ENCODE measurements at regions not wholly inside any gene's neighbourhood (a gene's known extent, or its start where the extent isn't known, plus 50 kb on each side); places are given as distances from the start of the nearest gene placed in this dataset.

DNA sequence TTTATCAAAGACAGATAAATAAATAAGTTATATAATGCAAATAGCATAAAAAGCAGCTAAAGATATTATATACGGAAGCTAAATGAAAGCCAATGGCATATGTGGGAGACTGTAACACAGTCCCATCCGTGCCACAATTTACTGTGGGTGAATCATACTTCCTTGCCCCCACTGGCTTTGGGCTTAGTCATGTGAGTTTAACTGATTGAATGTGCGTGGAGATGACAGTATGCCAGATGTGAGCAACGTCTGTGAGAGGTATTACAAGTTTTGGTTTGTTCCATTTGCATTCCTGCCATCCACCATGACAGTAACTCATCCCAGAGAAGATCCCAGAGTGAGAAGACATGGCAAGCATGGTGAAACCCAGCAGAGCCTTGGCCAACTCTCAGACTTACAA, 340.0 kb downstream of the SUCLA2 start:
- H3K4me3 ChIP-seq (ENCODE audit: severe bottlenecking) = no peak overlapping the region
- H3K27me3 ChIP-seq (ENCODE audit: insufficient read depth, poor library complexity, severe bottlenecking) = no peaks in the 10 kb centered on the region
- no peaks in the 10 kb centered on the region for H3K9me3 ChIP-seq (ENCODE audit: severe bottlenecking)
- ATAC-seq (ENCODE audit: low read depth) (peak; percentile 56; the same call in 1 of the 3 replicates), DNase-seq (ENCODE audit: low spot score) (no peak)
- TF ChIP-seq, protein P1, sequence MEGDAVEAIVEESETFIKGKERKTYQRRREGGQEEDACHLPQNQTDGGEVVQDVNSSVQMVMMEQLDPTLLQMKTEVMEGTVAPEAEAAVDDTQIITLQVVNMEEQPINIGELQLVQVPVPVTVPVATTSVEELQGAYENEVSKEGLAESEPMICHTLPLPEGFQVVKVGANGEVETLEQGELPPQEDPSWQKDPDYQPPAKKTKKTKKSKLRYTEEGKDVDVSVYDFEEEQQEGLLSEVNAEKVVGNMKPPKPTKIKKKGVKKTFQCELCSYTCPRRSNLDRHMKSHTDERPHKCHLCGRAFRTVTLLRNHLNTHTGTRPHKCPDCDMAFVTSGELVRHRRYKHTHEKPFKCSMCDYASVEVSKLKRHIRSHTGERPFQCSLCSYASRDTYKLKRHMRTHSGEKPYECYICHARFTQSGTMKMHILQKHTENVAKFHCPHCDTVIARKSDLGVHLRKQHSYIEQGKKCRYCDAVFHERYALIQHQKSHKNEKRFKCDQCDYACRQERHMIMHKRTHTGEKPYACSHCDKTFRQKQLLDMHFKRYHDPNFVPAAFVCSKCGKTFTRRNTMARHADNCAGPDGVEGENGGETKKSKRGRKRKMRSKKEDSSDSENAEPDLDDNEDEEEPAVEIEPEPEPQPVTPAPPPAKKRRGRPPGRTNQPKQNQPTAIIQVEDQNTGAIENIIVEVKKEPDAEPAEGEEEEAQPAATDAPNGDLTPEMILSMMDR (IDR thresholded peaks at IDR 0.05; ENCODE audit: poor library complexity, severe bottlenecking) = no peak
- H3K36me3 ChIP-seq (ENCODE audit: low read depth) = no peaks in the 10 kb centered on the region
- H3K4me1 ChIP-seq (ENCODE audit: insufficient read depth, poor library complexity, severe bottlenecking) = no peaks in the 10 kb centered on the region
- no peak overlapping the region for H3K27ac ChIP-seq (ENCODE audit: poor library complexity, severe bottlenecking)

DNA sequence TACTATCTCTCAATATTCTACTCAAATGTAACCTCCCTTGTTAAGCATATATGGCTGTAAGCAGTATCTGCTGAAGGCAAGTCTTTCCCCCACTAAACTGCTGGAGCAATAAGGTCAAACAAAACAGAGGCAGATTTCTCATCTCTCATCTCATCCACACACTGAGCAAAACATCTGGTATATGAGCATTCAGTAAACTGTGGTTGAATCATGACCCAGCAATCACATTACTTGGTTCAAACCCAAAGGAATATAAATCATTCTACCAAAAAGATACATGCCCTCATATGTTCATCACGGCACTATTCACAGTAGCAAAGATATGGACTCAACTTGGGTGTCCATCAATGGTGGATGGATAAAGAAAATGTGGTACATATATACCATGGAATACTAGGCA, 344.4 kb downstream of the SUCLA2 start:
- Histone ChIP-seq H3K4me1 (ENCODE audit: insufficient read depth, poor library complexity, severe bottlenecking) (no peaks in the 10 kb centered on the region), H3K36me3 (ENCODE audit: low read depth) (no peaks in the 10 kb centered on the region), H3K9me3 (ENCODE audit: severe bottlenecking) (no peaks in the 10 kb centered on the region), H3K4me3 (ENCODE audit: severe bottlenecking) (no peak overlapping the region), H3K27ac (ENCODE audit: poor library complexity, severe bottlenecking) (no peak overlapping the region), H3K27me3 (ENCODE audit: insufficient read depth, poor library complexity, severe bottlenecking) (peaks cover 10% of the 10 kb centered on the region)
- TF ChIP-seq, protein P1 (IDR thresholded peaks at IDR 0.05; ENCODE audit: poor library complexity, severe bottlenecking) = no peak
- DNase-seq (ENCODE audit: low spot score) (no peak), ATAC-seq (ENCODE audit: low read depth) (no peak)

DNA sequence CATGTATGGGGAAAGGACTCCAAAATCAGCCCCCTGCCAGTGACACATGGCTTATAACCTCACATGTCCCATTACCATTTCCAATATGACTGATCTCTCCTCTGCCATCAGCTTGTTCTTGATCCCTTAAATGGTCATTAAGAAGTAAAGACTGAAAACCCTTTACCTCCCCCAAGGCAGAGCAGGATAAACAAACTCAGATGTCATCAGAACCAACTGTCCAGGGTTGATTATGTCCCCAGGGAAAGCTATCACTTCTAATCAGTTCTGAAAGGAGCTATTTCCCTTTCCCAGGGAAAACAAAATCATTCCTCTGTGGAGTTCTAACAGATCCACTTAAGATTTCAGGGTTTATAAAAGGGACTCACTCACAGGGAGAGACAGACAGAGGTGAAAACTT, 350.9 kb downstream of the SUCLA2 start:
- H3K9me3 ChIP-seq (ENCODE audit: severe bottlenecking) = no peaks in the 10 kb centered on the region
- no peaks in the 10 kb centered on the region for H3K36me3 ChIP-seq (ENCODE audit: low read depth)
- H3K4me1 ChIP-seq (ENCODE audit: insufficient read depth, poor library complexity, severe bottlenecking) = no peaks in the 10 kb centered on the region
- TF ChIP-seq, protein P1 (IDR thresholded peaks at IDR 0.05; ENCODE audit: poor library complexity, severe bottlenecking) = no peak
- no peak for ATAC-seq (ENCODE audit: low read depth)
- DNase-seq (ENCODE audit: low spot score) = no peak
- H3K27me3 ChIP-seq (ENCODE audit: insufficient read depth, poor library complexity, severe bottlenecking) = peaks cover 22% of the 10 kb centered on the region
- H3K4me3 ChIP-seq (ENCODE audit: severe bottlenecking) = no peak overlapping the region
- H3K27ac ChIP-seq (ENCODE audit: poor library complexity, severe bottlenecking) = no peak overlapping the region

DNA sequence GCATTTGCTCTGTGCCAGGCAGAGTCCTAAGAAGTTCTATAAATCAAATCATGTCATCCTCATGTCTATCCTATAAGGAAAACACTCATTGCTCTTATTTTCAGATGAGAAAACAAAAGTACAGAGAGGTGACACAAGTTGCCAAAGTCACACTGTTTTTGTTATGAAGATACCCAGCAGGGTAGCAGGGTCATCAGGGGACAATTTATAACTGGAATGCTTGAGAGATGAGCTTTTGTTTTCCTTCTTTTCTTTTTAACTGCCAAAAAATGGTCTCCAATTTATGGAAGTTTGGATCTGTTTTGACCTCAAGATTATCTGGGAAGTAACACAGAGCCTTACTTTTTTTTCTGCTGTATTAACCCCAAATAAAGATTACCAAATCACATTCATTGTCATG, 354.1 kb downstream of the SUCLA2 start:
- no peak overlapping the region for H3K27ac ChIP-seq (ENCODE audit: poor library complexity, severe bottlenecking)
- no peaks in the 10 kb centered on the region for H3K4me1 ChIP-seq (ENCODE audit: insufficient read depth, poor library complexity, severe bottlenecking)
- H3K9me3 ChIP-seq (ENCODE audit: severe bottlenecking) = no peaks in the 10 kb centered on the region
- H3K36me3 ChIP-seq (ENCODE audit: low read depth) = no peaks in the 10 kb centered on the region
- TF ChIP-seq, protein P1 (IDR thresholded peaks at IDR 0.05; ENCODE audit: poor library complexity, severe bottlenecking) = no peak
- peaks cover 13% of the 10 kb centered on the region for H3K27me3 ChIP-seq (ENCODE audit: insufficient read depth, poor library complexity, severe bottlenecking)
- DNase-seq (ENCODE audit: low spot score) = no peak
- no peak overlapping the region for H3K4me3 ChIP-seq (ENCODE audit: severe bottlenecking)
- no peak for ATAC-seq (ENCODE audit: low read depth)

DNA sequence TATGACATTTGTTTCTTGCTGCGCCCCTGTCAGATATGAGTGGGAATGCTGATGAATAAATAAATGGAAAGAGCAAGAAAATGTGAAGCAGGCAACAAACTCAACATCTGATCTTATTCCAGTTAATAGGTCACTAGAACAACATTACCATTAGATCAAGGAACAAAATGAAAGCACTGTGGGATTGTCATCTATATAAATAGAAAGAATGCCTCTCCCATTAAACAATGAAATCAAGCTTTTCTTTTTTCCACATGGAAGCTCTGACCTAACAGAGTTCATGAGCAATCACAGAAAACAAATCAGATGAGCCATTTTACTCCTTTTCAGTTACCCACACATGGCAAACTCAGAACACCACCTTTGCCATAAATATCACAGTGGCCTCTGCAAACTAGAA, 354.8 kb downstream of the SUCLA2 start:
- no peaks in the 10 kb centered on the region for H3K36me3 ChIP-seq (ENCODE audit: low read depth)
- H3K4me1 ChIP-seq (ENCODE audit: insufficient read depth, poor library complexity, severe bottlenecking) = no peaks in the 10 kb centered on the region
- peaks cover 13% of the 10 kb centered on the region for H3K27me3 ChIP-seq (ENCODE audit: insufficient read depth, poor library complexity, severe bottlenecking)
- ATAC-seq (ENCODE audit: low read depth) = no peak
- TF ChIP-seq, protein P1 (IDR thresholded peaks at IDR 0.05; ENCODE audit: poor library complexity, severe bottlenecking) = no peak
- H3K4me3 ChIP-seq (ENCODE audit: severe bottlenecking) = no peak overlapping the region
- H3K9me3 ChIP-seq (ENCODE audit: severe bottlenecking) = no peaks in the 10 kb centered on the region
- no peak for DNase-seq (ENCODE audit: low spot score)
- H3K27ac ChIP-seq (ENCODE audit: poor library complexity, severe bottlenecking) = no peak overlapping the region

All from RWPE2 (cell line).